DOHH2 (cell line): ENCODE measurements at regions not wholly inside any gene's neighbourhood (a gene's known extent, or its start where the extent isn't known, plus 50 kb on each side); places are given as distances from the start of the nearest gene placed in this dataset.
"Not testable (repeated sequence)": the region's sequence is repeated elsewhere in the genome, so short reads cannot be mapped to it uniquely, and the experiment has no call there.

Experiments
- CTCF ChIP-seq: fragments of 200-600 bp; sonication (generic); IDR thresholded peaks from one replicate; pipeline ENCODE4 v1.5.1; 2014; ENCODE audit warnings: antibody characterized with exemption, mild to moderate bottlenecking, low read depth, low read length; ENCODE audit not compliant: poor library complexity, severe bottlenecking
- EZH2phosphoT487 ChIP-seq: fragments of 200-600 bp; sonication (generic); IDR thresholded peaks from 2 replicates; pipeline ENCODE4 v1.6.1; 2017; ENCODE audit warnings: borderline replicate concordance, mild to moderate bottlenecking, antibody characterized with exemption, low read length, moderate library complexity, mixed read lengths

- not testable (repeated sequence) for TF ChIP-seq CTCF, EZH2phosphoT487
Measured at GRCh38 chr2:48096765-48097164, 190.5 kb upstream of the FBXO11 start.
